VCaP (cell line): ENCODE measurements at regions not wholly inside any gene's neighbourhood (a gene's known extent, or its start where the extent isn't known, plus 50 kb on each side); places are given as distances from the start of the nearest gene placed in this dataset.

ENCODE experiments used
- H3K27ac ChIP-seq: fragments of 450-650 bp; 2 replicates; pipeline ENCODE4 v1.5.1; 2017
- TF ChIP-seq, protein P1 (sequence below): fragments of 450-650 bp; conservative IDR thresholded peaks from 2 replicates; pipeline ENCODE4 v1.5.1; 2017; ENCODE audit warnings: mild to moderate bottlenecking, moderate library complexity

DNA sequence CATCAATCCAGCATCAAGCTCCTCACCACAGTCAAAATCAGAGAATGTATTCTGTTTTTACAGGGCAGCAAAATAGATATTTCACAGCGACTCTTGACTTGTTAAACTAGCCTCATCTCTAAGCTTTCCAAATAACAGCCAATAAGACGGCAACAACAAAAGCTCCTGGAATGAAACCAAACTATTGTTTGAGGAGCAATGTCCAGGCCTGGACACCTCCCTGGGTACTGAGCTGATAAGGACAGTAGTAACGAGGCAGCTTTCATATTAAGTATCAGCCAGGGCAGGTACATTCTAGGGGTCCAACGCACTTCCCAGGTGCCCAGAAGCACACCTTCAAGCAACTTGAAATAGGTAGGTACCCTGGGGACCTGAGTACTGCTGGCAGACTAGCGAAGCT is 260.3 kb downstream of the ENC1 start:
- peak overlapping the region; percentile 56 for H3K27ac ChIP-seq
- TF ChIP-seq, protein P1, sequence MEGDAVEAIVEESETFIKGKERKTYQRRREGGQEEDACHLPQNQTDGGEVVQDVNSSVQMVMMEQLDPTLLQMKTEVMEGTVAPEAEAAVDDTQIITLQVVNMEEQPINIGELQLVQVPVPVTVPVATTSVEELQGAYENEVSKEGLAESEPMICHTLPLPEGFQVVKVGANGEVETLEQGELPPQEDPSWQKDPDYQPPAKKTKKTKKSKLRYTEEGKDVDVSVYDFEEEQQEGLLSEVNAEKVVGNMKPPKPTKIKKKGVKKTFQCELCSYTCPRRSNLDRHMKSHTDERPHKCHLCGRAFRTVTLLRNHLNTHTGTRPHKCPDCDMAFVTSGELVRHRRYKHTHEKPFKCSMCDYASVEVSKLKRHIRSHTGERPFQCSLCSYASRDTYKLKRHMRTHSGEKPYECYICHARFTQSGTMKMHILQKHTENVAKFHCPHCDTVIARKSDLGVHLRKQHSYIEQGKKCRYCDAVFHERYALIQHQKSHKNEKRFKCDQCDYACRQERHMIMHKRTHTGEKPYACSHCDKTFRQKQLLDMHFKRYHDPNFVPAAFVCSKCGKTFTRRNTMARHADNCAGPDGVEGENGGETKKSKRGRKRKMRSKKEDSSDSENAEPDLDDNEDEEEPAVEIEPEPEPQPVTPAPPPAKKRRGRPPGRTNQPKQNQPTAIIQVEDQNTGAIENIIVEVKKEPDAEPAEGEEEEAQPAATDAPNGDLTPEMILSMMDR, result no peak

- peak overlapping the region; percentile 56; the same call in 1 of the 2 replicates for H3K27ac ChIP-seq
- TF ChIP-seq, protein P1, result no peak
Measured at GRCh38 chr5:74378464-74378863, 262.1 kb downstream of the ENC1 start.

DNA sequence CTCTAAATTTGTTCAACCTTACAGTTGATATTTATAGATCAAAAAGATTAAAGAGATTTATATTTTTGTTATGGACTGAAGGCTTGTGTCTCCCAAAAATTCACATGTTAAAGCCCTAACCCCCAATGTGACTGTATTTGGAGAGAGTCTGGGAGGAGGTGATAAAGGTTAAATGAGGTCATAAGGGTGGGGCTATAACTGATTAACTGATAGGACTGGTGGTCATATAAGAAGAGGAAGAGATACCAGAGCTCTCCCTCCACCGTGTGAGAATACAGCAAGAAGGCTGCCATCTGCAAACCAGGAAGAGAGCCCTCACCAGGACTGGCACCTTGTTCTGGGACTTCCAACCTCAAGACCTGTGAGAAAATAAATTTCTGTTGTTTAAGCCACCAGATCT is 264.3 kb downstream of the ENC1 start:
- H3K27ac ChIP-seq, result no peak overlapping the region
- TF ChIP-seq, protein P1, result no peak

GRCh38 chr5:74375271-74375670 is 265.3 kb downstream of the ENC1 start:
- peak overlapping the region; percentile 60 for H3K27ac ChIP-seq
- TF ChIP-seq, protein P1, result no peak

GRCh38 chr5:74374656-74375055 is 265.9 kb downstream of the ENC1 start:
- H3K27ac ChIP-seq, result peak overlapping the region; percentile 60
- TF ChIP-seq, protein P1, result no peak

GRCh38 chr5:74373076-74373475 is 267.5 kb downstream of the ENC1 start:
- TF ChIP-seq, protein P1, result no peak
- H3K27ac ChIP-seq, result no peak overlapping the region

DNA sequence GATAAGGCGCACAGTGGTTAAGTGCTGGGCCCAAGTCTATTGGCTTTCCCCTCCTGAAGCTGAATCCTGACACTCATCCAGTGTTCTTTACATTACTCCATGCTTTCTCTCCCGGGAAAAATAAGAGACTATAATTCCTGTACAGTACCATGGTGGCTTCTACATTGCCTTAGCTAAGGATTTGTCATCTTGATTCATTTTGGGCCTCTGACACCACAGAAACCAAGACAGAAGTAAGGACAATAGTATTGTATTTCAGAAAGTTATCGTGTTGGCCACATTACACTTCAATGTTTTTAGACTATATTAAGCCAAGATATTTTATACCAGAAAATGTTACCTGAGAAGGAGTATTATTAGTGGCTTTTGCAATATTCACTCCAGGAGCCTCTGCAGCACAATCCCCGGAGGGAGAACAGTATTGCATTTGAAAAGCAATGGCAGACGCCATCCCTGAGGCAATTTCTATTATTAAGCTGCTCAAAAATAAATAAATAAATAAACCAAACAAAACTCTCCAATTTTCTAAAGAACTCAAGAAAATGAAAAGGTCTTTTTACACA is 267.9 kb downstream of the ENC1 start:
- TF ChIP-seq, protein P1, result no peak
- no peak overlapping the region for H3K27ac ChIP-seq

DNA sequence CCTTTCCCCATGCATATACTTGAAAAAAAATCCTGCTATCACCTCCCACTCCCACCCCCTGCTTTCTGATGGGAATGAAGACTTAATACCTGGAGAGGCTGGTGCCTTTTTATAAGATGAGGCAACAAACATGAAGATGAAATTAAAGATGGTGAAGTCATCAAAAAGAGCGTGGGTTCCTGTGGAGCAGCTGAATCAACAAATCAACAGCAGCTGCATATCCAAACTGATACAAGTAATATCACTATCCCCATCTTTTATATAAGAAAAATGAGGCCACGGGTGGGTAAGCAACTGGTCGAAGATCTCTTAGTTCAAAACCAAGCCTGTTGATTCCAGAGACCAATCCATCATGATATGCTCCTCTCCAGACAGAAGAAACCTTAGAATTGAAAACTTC is 268.5 kb downstream of the ENC1 start:
- H3K27ac ChIP-seq, result no peak overlapping the region
- TF ChIP-seq, protein P1, result no peak
